ENCODE measurements at regions not wholly inside any gene's neighbourhood (a gene's known extent, or its start where the extent isn't known, plus 50 kb on each side); places are given as distances from the start of the nearest gene placed in this dataset.

- Mint-ChIP-seq H3K27ac (no peak overlapping the region), H3K36me3 (no peaks in the 10 kb centered on the region), H3K9me3 (peaks cover 5% of the 10 kb centered on the region), H3K27me3 (no peaks in the 10 kb centered on the region), H3K4me1 (no peaks in the 10 kb centered on the region), H3K4me3 (no peak overlapping the region)
These were observed 53.4 kb downstream of the PTCHD4 start for GRCh38 chr6:48057601-48058000.

GRCh38 chr6:48048451-48049146 is 62.4 kb downstream of the PTCHD4 start:
- H3K4me1 Mint-ChIP-seq = no peaks in the 10 kb centered on the region
- H3K4me3 Mint-ChIP-seq = no peak overlapping the region
- no peaks in the 10 kb centered on the region for H3K27me3 Mint-ChIP-seq
- peaks cover 5% of the 10 kb centered on the region for H3K9me3 Mint-ChIP-seq
- no peaks in the 10 kb centered on the region for H3K36me3 Mint-ChIP-seq
- H3K27ac Mint-ChIP-seq = no peak overlapping the region

GRCh38 chr6:48041894-48042293 is 69.1 kb downstream of the PTCHD4 start:
- no peaks in the 10 kb centered on the region for H3K4me1 Mint-ChIP-seq
- no peaks in the 10 kb centered on the region for H3K36me3 Mint-ChIP-seq
- H3K9me3 Mint-ChIP-seq = peaks cover 5% of the 10 kb centered on the region
- no peaks in the 10 kb centered on the region for H3K27me3 Mint-ChIP-seq
- H3K4me3 Mint-ChIP-seq = no peak overlapping the region
- H3K27ac Mint-ChIP-seq = no peak overlapping the region

- no peak overlapping the region for H3K4me3 Mint-ChIP-seq
- H3K4me1 Mint-ChIP-seq = no peaks in the 10 kb centered on the region
- no peak overlapping the region for H3K27ac Mint-ChIP-seq
- no peaks in the 10 kb centered on the region for H3K27me3 Mint-ChIP-seq
- peaks cover 5% of the 10 kb centered on the region for H3K9me3 Mint-ChIP-seq
- H3K36me3 Mint-ChIP-seq = no peaks in the 10 kb centered on the region
These were observed 73.1 kb downstream of the PTCHD4 start for GRCh38 chr6:48037946-48038345.

GRCh38 chr6:48036316-48036715 is 74.7 kb downstream of the PTCHD4 start:
- H3K4me1 Mint-ChIP-seq = no peaks in the 10 kb centered on the region
- peaks cover 5% of the 10 kb centered on the region for H3K9me3 Mint-ChIP-seq
- no peak overlapping the region for H3K4me3 Mint-ChIP-seq
- H3K36me3 Mint-ChIP-seq = no peaks in the 10 kb centered on the region
- H3K27me3 Mint-ChIP-seq = peaks cover under 1% of the 10 kb centered on the region
- no peak overlapping the region for H3K27ac Mint-ChIP-seq

- peaks cover 5% of the 10 kb centered on the region for H3K9me3 Mint-ChIP-seq
- H3K4me1 Mint-ChIP-seq = no peaks in the 10 kb centered on the region
- no peak overlapping the region for H3K4me3 Mint-ChIP-seq
- H3K27me3 Mint-ChIP-seq = peaks cover 4% of the 10 kb centered on the region
- H3K36me3 Mint-ChIP-seq = no peaks in the 10 kb centered on the region
- H3K27ac Mint-ChIP-seq = no peak overlapping the region
These were observed 78.8 kb downstream of the PTCHD4 start for GRCh38 chr6:48032151-48032550.

GRCh38 chr6:48031711-48032110 is 79.3 kb downstream of the PTCHD4 start:
- no peaks in the 10 kb centered on the region for H3K36me3 Mint-ChIP-seq
- H3K4me3 Mint-ChIP-seq = no peak overlapping the region
- H3K9me3 Mint-ChIP-seq = peaks cover 5% of the 10 kb centered on the region
- no peak overlapping the region for H3K27ac Mint-ChIP-seq
- H3K4me1 Mint-ChIP-seq = no peaks in the 10 kb centered on the region
- peaks cover 4% of the 10 kb centered on the region for H3K27me3 Mint-ChIP-seq

GRCh38 chr6:48027704-48028435 is 83.1 kb downstream of the PTCHD4 start:
- H3K4me1 Mint-ChIP-seq = no peaks in the 10 kb centered on the region
- H3K27ac Mint-ChIP-seq = no peak overlapping the region
- H3K36me3 Mint-ChIP-seq = no peaks in the 10 kb centered on the region
- H3K4me3 Mint-ChIP-seq = no peak overlapping the region
- H3K9me3 Mint-ChIP-seq = peaks cover 5% of the 10 kb centered on the region
- peaks cover 4% of the 10 kb centered on the region for H3K27me3 Mint-ChIP-seq

GRCh38 chr6:48024956-48025355 is 86.0 kb downstream of the PTCHD4 start:
- Mint-ChIP-seq H3K9me3 (no peaks in the 10 kb centered on the region), H3K27me3 (peaks cover 2% of the 10 kb centered on the region), H3K36me3 (no peaks in the 10 kb centered on the region), H3K27ac (no peak overlapping the region), H3K4me1 (no peaks in the 10 kb centered on the region), H3K4me3 (no peak overlapping the region)

- H3K4me1 Mint-ChIP-seq = no peaks in the 10 kb centered on the region
- peak overlapping the region; percentile 13 for H3K27ac Mint-ChIP-seq
- H3K36me3 Mint-ChIP-seq = no peaks in the 10 kb centered on the region
- peaks cover 6% of the 10 kb centered on the region for H3K9me3 Mint-ChIP-seq
- H3K4me3 Mint-ChIP-seq = no peak overlapping the region
- H3K27me3 Mint-ChIP-seq = peaks cover 3% of the 10 kb centered on the region
These were observed 89.1 kb downstream of the PTCHD4 start for GRCh38 chr6:48021904-48022303.

GRCh38 chr6:48016020-48016755 is 94.8 kb downstream of the PTCHD4 start:
- H3K9me3 Mint-ChIP-seq = peaks cover 6% of the 10 kb centered on the region
- peaks cover 3% of the 10 kb centered on the region for H3K27me3 Mint-ChIP-seq
- no peaks in the 10 kb centered on the region for H3K36me3 Mint-ChIP-seq
- H3K4me3 Mint-ChIP-seq = no peak overlapping the region
- no peak overlapping the region for H3K27ac Mint-ChIP-seq
- H3K4me1 Mint-ChIP-seq = no peaks in the 10 kb centered on the region

- no peaks in the 10 kb centered on the region for H3K9me3 Mint-ChIP-seq
- H3K27me3 Mint-ChIP-seq = no peaks in the 10 kb centered on the region
- no peak overlapping the region for H3K4me3 Mint-ChIP-seq
- H3K4me1 Mint-ChIP-seq = no peaks in the 10 kb centered on the region
- H3K27ac Mint-ChIP-seq = no peak overlapping the region
- H3K36me3 Mint-ChIP-seq = no peaks in the 10 kb centered on the region
These were observed 118.2 kb downstream of the PTCHD4 start for GRCh38 chr6:47992809-47993208.

GRCh38 chr6:47983491-47983890 is 127.5 kb downstream of the PTCHD4 start:
- Mint-ChIP-seq H3K4me3 (no peak overlapping the region), H3K27ac (no peak overlapping the region), H3K27me3 (no peaks in the 10 kb centered on the region), H3K9me3 (no peaks in the 10 kb centered on the region), H3K36me3 (no peaks in the 10 kb centered on the region), H3K4me1 (no peaks in the 10 kb centered on the region)

- Mint-ChIP-seq H3K27ac (no peak overlapping the region), H3K27me3 (no peaks in the 10 kb centered on the region), H3K9me3 (no peaks in the 10 kb centered on the region), H3K4me3 (no peak overlapping the region), H3K36me3 (no peaks in the 10 kb centered on the region), H3K4me1 (no peaks in the 10 kb centered on the region)
These were observed 133.7 kb downstream of the PTCHD4 start for GRCh38 chr6:47977314-47977713.

- H3K27me3 Mint-ChIP-seq = no peaks in the 10 kb centered on the region
- H3K9me3 Mint-ChIP-seq = no peaks in the 10 kb centered on the region
- H3K36me3 Mint-ChIP-seq = no peaks in the 10 kb centered on the region
- H3K4me1 Mint-ChIP-seq = no peaks in the 10 kb centered on the region
- no peak overlapping the region for H3K4me3 Mint-ChIP-seq
- no peak overlapping the region for H3K27ac Mint-ChIP-seq
These were observed 136.9 kb downstream of the PTCHD4 start for GRCh38 chr6:47974106-47974505.

- Mint-ChIP-seq H3K4me3 (no peak overlapping the region), H3K9me3 (no peaks in the 10 kb centered on the region), H3K27me3 (no peaks in the 10 kb centered on the region), H3K36me3 (no peaks in the 10 kb centered on the region), H3K4me1 (no peaks in the 10 kb centered on the region), H3K27ac (no peak overlapping the region)
These were observed 140.2 kb downstream of the PTCHD4 start for GRCh38 chr6:47970826-47971225.

Measured in activated naive CD4-positive, alpha-beta T cell treated with anti-CD3 and anti-CD28 coated beads, Interleukin-2, amount 50 U/mL, for 24 hours (primary cell).